Endometrium (tissue), 2 donors: ENCODE measurements at regions not wholly inside any gene's neighbourhood (a gene's known extent, or its start where the extent isn't known, plus 50 kb on each side); places are given as distances from the start of the nearest gene placed in this dataset.

Source experiments
- FAIRE-seq: peaks from 2 replicates; lab custom pipeline; 2012; peaks lifted over from hg19 to GRCh38; lab: Jason Lieb, UNC
- donor health status: control.
- donor health status: control.

DNA sequence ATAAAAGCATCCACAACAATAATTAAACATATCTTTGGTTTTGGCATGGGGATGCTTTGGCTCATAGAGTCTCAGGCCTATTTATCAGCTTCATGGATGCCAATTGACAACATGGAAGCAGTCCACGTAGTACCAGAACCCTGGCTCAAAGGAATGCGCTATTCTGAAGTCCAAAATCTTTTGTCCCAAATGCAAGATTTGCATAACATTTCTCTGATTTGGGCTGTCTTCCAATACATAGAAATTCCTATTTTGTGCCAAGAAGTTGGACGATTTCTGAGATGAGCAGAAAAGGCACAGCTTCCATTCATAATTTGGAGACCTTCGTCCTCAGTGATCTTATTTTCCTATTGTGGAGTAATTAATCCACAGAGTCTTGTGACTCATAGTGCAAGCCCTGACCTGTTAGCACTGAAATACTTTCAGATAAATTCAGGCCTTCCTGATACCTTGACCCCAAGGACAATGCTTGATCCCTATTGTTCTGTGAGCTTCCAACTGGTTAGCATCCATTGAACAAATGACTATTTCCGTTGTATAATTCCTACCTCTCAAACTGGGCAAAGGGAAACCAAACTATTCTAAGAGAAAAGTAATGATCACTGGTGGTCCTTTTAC lies 78.4 kb upstream of the CDH11 start:
- FAIRE-seq = no peak

- FAIRE-seq = no peak
Observed at GRCh38 chr16:65196420-65197075, 74.7 kb upstream of the CDH11 start.

DNA sequence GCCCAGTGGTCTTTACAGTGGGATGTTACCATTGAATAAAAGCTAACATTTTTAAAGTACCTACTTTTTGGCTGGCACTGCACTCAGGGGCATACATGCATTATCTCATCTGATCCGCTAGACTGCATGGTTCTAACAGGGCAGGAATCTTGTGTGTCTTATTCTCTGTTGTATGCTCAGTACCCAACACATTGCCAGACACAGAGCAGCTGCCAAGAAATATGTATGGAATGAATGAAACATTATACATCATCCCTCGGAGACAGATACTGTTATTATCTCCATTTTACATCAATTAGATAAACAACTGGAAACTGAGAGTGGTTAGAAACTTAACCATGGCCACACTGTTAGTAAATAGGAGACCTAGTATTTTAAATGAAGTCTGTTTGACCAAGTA lies 74.1 kb upstream of the CDH11 start:
- no peak for FAIRE-seq

- no peak for FAIRE-seq
Observed at GRCh38 chr16:65185241-65185778, 63.4 kb upstream of the CDH11 start.

DNA sequence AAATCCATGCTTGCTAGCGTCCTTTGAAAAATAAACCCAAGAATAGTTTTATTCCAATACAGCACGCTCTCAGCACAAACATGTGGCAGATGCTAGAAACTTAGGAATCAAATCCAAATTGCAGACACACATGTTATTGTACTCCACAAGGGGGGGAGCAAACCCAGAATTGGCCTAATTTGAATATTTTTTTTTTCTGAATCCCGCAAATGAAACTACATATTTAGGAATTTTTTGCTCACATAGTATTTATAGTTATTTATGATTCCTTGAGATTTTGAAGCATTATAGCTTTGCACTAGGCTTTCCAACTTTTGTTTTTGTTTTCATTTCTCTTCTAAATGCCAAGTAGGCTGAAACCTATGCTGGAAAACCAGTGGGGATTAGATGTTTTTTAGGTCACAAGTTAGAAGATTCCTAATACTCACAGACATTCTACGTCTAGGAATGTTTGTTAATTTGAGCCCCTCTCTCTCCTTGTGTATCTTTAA lies 59.3 kb upstream of the CDH11 start:
- no peak for FAIRE-seq

DNA sequence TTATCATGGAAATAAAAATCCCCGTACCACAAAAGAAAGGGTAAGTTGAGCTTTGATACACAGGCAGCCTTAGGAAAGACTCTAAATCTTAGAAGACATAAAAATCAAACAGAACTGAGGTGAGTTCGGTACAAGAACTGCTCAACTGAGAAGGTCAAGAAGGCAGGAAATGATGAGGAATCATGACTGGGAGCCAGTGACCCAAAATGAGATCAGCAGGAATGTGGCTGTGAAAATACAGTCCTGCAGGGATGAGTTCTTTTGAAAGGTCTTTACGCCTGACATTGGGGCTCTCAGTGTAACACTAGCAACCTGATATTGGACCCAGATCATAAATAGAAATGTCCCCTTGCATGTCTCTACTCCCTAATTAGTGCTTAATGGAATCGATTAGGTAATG lies 56.3 kb upstream of the CDH11 start:
- FAIRE-seq = no peak

DNA sequence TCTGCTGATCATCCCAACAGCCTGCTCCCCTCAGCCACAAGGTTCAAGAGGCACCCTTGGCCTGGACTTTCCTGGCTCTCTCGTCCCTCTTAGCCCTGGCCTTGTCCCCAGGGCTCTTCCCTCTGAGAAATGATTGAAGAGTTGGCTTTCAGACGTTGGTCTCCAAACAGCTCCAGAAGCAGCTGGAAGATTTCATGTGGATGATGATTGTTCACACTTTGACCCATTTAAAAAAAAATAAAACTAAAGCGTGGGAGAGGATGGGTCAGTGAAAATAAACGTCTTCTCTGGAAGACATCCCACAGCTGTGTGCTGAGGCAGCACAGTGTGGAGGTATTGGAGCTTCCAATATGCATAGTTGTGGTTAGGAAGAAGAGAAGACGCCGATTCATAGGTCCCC lies 54.7 kb upstream of the CDH11 start:
- FAIRE-seq = peak; percentile 91

GRCh38 chr16:65172356-65172755 lies 50.5 kb upstream of the CDH11 start:
- FAIRE-seq = no peak
